Astrocyte of the hippocampus (primary cell): ENCODE measurements at regions not wholly inside any gene's neighbourhood (a gene's known extent, or its start where the extent isn't known, plus 50 kb on each side); places are given as distances from the start of the nearest gene placed in this dataset.

Experiments
- DNase-seq: peaks from one replicate; pipeline ENCODE4 v3.0.0; 2011; ENCODE audit warnings: low read depth, low spot score

- DNase-seq, result no peak
Observed at GRCh38 chr7:46450425-46450824, 529.4 kb upstream of the IGFBP3 start.

GRCh38 chr7:46449743-46450142, 528.7 kb upstream of the IGFBP3 start:
- no peak for DNase-seq

GRCh38 chr7:46448478-46448877, 527.4 kb upstream of the IGFBP3 start:
- DNase-seq, result no peak

GRCh38 chr7:46446151-46446550, 525.1 kb upstream of the IGFBP3 start:
- DNase-seq, result no peak

GRCh38 chr7:46444256-46444655, 523.2 kb upstream of the IGFBP3 start:
- DNase-seq, result no peak

GRCh38 chr7:46440186-46440585, 519.1 kb upstream of the IGFBP3 start:
- no peak for DNase-seq

- DNase-seq, result no peak
Observed at GRCh38 chr7:46432708-46433107, 511.6 kb upstream of the IGFBP3 start.

GRCh38 chr7:46428295-46428694, 507.2 kb upstream of the IGFBP3 start:
- no peak for DNase-seq

- no peak for DNase-seq
Observed at GRCh38 chr7:46424934-46425333, 503.9 kb upstream of the IGFBP3 start.

- no peak for DNase-seq
Observed at GRCh38 chr7:46421441-46422230, 500.6 kb upstream of the IGFBP3 start.

GRCh38 chr7:46414946-46415345, 493.9 kb upstream of the IGFBP3 start:
- DNase-seq, result peak; percentile 68

GRCh38 chr7:46411236-46411635, 490.2 kb upstream of the IGFBP3 start:
- no peak for DNase-seq

GRCh38 chr7:46407125-46407524, 486.1 kb upstream of the IGFBP3 start:
- no peak for DNase-seq

- no peak for DNase-seq
Observed at GRCh38 chr7:46397591-46397990, 476.5 kb upstream of the IGFBP3 start.

GRCh38 chr7:46396481-46396880, 475.4 kb upstream of the IGFBP3 start:
- no peak for DNase-seq

GRCh38 chr7:46393142-46393541, 472.1 kb upstream of the IGFBP3 start:
- no peak for DNase-seq

GRCh38 chr7:46391231-46392201, 470.4 kb upstream of the IGFBP3 start:
- no peak for DNase-seq

GRCh38 chr7:46390042-46390441, 469.0 kb upstream of the IGFBP3 start:
- no peak for DNase-seq

GRCh38 chr7:46389146-46389545, 468.1 kb upstream of the IGFBP3 start:
- DNase-seq, result no peak

- DNase-seq, result no peak
Observed at GRCh38 chr7:46387646-46388045, 466.6 kb upstream of the IGFBP3 start.

- peak; percentile 13 for DNase-seq
Observed at GRCh38 chr7:46386428-46387399, 465.6 kb upstream of the IGFBP3 start.
